Activated naive CD4-positive, alpha-beta T cell treated with anti-CD3 and anti-CD28 coated beads, Interleukin-2, amount 10 ng/mL, durations not matched to agents 7 days and 5 days (primary cell): ENCODE measurements at regions not wholly inside any gene's neighbourhood (a gene's known extent, or its start where the extent isn't known, plus 50 kb on each side); places are given as distances from the start of the nearest gene placed in this dataset.
"Not testable (repeated sequence)": the region's sequence is repeated elsewhere in the genome, so short reads cannot be mapped to it uniquely, and the experiment has no call there.

Source experiments
- CTCF ChIA-PET: fragments of 350-600 bp; sonication (Branson Sonifier 250); formaldehyde crosslinking; loops from one replicate; lab custom pipeline; 2021; ENCODE audit warnings: antibody characterized with exemption; lab: Charles Lee
- DNase-seq: peaks from one replicate; pipeline ENCODE4 v3.0.0-alpha.2; 2020
- H3K27ac Mint-ChIP-seq: one replicate; pipeline ENCODE4 v1.8.0; 2021; ENCODE audit warnings: mild to moderate bottlenecking, moderate library complexity, mixed read lengths
- H3K27me3 Mint-ChIP-seq: one replicate; pipeline ENCODE4 v1.8.0; 2021; ENCODE audit warnings: mild to moderate bottlenecking, mixed read lengths
- H3K36me3 Mint-ChIP-seq: one replicate; pipeline ENCODE4 v1.8.0; 2021; ENCODE audit warnings: mixed read lengths
- H3K4me1 Mint-ChIP-seq: one replicate; pipeline ENCODE4 v1.8.0; 2021; ENCODE audit warnings: mixed read lengths
- H3K4me3 Mint-ChIP-seq: one replicate; pipeline ENCODE4 v1.8.0; 2021; ENCODE audit warnings: mild to moderate bottlenecking, moderate library complexity, mixed read lengths
- H3K9me3 Mint-ChIP-seq: one replicate; pipeline ENCODE4 v1.8.0; 2021; ENCODE audit warnings: mixed read lengths

DNA sequence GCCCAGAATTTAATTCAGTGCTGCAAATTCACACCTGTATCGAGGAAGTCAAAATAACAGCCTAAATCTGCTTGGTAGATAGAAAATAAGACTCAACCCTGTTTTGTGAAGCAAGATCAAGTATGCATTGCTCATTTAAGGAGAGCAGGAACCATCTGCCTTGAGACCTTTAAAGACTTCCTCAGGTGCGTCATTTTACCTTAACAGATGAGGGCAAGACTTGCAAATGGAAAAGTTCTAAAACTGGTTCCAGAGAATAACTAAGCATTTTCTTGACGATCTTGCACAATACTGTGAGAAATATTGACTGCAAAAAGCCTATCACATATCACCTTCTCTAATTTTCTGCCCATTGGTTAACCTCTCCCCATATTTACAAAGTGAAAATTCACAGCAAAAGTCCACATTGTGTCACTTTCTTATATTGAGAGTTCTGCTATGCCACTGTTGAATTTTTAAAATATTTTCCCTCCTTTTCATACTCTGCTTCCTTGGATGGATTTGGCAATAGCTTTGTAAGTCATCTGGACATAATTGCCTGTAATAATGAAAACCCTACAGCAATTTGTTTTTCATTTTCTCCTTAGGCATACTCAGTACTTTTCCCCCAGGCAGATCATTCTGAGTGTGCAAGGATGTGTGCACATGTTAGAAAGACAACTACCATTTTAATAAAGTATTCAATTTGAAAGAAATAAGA, 234.2 kb downstream of the AASDHPPT start:
- CTCF ChIA-PET: no interaction called here
- Mint-ChIP-seq H3K4me1 (no peaks in the 10 kb centered on the region), H3K36me3 (no peaks in the 10 kb centered on the region), H3K4me3 (no peak overlapping the region), H3K27me3 (no peaks in the 10 kb centered on the region), H3K27ac (no peak overlapping the region), H3K9me3 (no peaks in the 10 kb centered on the region)
- DNase-seq: no peak

DNA sequence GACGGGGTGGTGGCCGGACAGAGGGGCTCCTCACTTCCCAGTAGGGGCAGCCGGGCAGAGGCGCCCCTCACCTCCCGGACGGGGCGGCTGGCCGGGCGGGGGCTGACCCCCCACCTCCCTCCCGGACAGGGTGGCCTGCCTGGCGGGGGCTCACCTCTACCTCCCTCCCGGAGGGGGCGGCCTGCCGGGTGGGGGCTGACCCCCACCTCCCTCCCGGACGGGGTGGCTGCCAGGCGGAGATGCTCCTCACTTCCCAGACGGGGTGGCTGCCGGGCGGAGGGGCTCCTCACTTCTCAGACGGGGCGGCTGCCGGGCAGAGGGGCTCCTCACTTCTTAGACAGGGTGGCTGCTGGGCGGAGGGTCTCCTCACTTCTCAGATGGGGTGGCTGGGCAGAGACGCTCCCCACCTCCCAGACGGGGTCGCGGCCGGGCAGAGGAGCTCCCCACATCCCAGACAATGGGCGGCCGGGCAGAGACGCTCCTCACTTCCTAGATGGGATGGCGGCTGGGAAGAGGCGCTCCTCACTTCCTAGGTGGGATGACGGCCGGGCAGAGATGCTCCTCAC, 239.8 kb downstream of the AASDHPPT start:
- H3K4me3 Mint-ChIP-seq, H3K9me3 Mint-ChIP-seq, H3K27ac Mint-ChIP-seq, DNase-seq, H3K4me1 Mint-ChIP-seq, CTCF ChIA-PET, H3K27me3 Mint-ChIP-seq, H3K36me3 Mint-ChIP-seq: not testable (repeated sequence)

DNA sequence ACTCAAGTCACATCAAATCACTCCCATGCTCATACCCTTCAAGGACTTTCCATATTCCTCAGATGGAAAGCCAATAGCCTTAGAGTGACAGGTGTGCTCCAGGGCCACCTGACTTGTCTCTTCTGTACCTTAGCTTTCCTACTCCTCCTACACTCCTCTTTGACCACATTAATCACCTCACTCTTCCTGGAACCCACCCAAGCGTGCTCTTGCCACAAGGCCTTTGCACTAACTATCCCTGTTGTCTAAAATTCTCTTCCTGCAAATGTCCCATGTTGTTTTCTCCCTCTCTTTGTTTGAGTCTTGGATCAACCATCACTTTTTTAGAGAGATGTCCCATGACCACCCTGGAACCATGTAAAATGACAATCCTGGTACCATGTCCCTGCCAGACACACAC, 244.1 kb downstream of the AASDHPPT start:
- Mint-ChIP-seq H3K36me3 (no peaks in the 10 kb centered on the region), H3K9me3 (no peaks in the 10 kb centered on the region), H3K4me1 (no peaks in the 10 kb centered on the region), H3K4me3 (no peak overlapping the region), H3K27ac (no peak overlapping the region), H3K27me3 (no peaks in the 10 kb centered on the region)
- no peak for DNase-seq
- CTCF ChIA-PET: no interaction called here

DNA sequence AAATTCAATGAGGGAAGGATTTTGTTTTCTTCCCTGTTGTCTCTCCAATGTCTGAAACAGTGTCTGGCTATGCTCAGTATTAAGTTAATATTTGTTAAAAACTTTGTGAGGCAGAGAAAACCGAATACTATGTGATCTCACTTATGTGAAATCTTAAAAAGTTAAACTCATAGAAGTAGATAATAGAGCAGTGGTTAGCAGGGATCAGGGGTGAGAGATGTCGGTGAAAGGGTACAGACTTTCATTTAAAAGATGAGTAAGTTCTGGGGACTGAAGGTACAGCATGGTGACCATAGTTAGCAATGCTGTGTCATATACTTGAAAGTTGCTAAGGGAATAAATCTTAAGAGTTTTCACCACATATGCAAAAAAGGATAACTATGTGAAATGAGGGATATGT, 244.6 kb downstream of the AASDHPPT start:
- H3K27me3 Mint-ChIP-seq: no peaks in the 10 kb centered on the region
- H3K36me3 Mint-ChIP-seq: no peaks in the 10 kb centered on the region
- H3K4me1 Mint-ChIP-seq: no peaks in the 10 kb centered on the region
- H3K27ac Mint-ChIP-seq: no peak overlapping the region
- no peak overlapping the region for H3K4me3 Mint-ChIP-seq
- CTCF ChIA-PET: no interaction called here
- no peaks in the 10 kb centered on the region for H3K9me3 Mint-ChIP-seq
- DNase-seq: no peak

DNA sequence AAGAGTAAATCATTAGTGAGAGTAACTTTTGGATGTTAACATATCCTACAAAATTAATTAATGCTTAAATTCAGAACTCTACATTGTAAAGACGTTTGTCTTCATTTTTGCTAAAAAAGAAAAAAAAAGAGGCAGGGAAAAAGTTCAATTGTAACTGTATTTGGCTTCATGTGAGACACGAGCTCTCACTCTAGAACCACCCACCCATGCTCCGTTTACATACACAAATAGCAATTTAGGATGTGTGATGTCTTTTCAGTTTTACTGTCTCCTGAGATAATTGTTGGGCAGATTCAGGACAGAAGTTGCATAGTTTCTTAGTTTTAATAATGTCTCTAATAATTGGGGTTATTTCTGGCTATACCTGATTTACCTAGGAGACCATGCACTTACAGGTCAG, 248.6 kb downstream of the AASDHPPT start:
- Mint-ChIP-seq H3K36me3 (no peaks in the 10 kb centered on the region), H3K27ac (no peak overlapping the region), H3K4me3 (no peak overlapping the region), H3K9me3 (no peaks in the 10 kb centered on the region), H3K4me1 (no peaks in the 10 kb centered on the region), H3K27me3 (no peaks in the 10 kb centered on the region)
- CTCF ChIA-PET: no interaction called here
- no peak for DNase-seq

DNA sequence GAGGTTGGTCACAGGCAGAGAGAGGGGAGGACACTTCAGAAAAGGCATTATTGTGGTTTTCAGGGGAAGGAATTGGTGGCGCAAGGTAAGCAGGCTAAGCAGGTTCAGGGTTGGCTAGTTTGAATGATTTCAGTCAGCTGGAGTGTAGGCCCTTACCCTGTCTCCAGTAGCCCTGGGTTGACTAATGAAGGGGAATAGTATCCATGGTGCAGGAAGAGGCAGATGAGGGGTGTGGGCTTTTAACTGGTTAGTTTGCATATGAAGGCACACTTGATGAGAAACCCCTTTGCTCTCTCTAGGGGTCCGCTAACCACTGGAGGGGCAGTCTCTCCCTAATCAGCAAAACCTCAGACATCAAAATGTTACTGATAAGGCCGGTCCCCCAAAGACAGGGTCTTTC, 249.7 kb downstream of the AASDHPPT start:
- no peak overlapping the region for H3K4me3 Mint-ChIP-seq
- H3K27me3 Mint-ChIP-seq: peaks cover 3% of the 10 kb centered on the region
- H3K9me3 Mint-ChIP-seq: no peaks in the 10 kb centered on the region
- no peak for DNase-seq
- no peak overlapping the region for H3K27ac Mint-ChIP-seq
- H3K4me1 Mint-ChIP-seq: no peaks in the 10 kb centered on the region
- H3K36me3 Mint-ChIP-seq: no peaks in the 10 kb centered on the region
- CTCF ChIA-PET: no interaction called here

DNA sequence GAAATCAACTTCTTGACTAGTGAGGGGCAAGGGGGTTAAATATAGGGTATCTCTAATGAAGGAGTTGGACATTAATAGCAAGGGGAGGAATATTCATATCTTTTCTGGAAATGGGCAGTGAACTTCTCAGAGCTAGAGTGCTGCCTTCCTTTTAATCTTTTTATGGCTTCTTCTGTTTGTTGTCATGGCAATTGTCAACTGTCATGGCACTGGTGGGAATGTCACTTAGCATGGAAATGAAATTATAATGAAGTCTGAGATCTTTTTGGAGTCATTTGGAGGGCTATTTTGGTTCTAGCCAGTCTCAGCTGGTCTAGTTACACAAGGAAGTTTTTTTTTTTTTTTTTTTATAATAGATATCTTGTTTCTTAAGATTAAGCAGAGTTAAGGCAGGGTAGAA, 250.2 kb downstream of the AASDHPPT start:
- H3K4me1 Mint-ChIP-seq: no peaks in the 10 kb centered on the region
- H3K9me3 Mint-ChIP-seq: no peaks in the 10 kb centered on the region
- peaks cover 3% of the 10 kb centered on the region for H3K27me3 Mint-ChIP-seq
- CTCF ChIA-PET: no interaction called here
- H3K4me3 Mint-ChIP-seq: no peak overlapping the region
- no peak for DNase-seq
- H3K27ac Mint-ChIP-seq: no peak overlapping the region
- no peaks in the 10 kb centered on the region for H3K36me3 Mint-ChIP-seq

DNA sequence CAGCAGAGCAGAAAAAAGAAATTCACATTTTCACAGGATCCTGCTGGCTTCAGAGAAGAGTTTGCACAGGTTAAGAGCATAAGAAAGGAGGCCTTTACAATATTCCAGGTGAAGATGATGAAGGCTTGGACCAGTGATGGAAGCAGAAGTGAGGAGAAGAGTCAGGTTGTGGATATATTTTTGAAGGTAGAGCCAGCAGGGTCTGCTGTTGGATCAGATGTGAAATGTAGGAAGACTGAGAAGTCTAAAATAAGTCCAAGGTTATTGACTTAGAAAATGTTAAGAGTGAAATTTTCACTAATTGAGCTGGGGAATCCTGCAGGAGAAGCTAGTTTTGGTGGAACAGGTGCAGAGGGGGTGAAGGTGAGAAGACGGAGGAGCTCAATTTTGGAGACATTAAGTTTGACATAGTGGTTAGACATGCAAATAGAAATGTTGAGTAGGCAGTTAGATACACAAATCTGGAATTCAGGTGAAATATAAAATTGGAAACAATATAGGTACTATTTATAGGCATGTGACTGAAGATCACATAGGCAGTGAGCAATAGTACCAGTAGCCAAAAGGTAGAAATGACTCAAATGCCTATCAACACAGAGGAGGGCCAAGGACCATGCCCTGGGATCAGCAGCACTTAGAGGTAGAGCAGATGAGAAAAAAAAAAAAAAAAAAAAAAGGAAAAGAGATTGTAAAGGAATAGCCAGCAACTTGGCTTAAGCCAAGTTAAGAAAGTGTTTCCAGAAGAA, 252.0 kb downstream of the AASDHPPT start:
- Mint-ChIP-seq H3K27me3 (peaks cover 3% of the 10 kb centered on the region), H3K36me3 (no peaks in the 10 kb centered on the region), H3K4me3 (no peak overlapping the region), H3K4me1 (no peaks in the 10 kb centered on the region), H3K27ac (no peak overlapping the region), H3K9me3 (peaks cover 1% of the 10 kb centered on the region)
- CTCF ChIA-PET: no interaction called here
- no peak for DNase-seq

DNA sequence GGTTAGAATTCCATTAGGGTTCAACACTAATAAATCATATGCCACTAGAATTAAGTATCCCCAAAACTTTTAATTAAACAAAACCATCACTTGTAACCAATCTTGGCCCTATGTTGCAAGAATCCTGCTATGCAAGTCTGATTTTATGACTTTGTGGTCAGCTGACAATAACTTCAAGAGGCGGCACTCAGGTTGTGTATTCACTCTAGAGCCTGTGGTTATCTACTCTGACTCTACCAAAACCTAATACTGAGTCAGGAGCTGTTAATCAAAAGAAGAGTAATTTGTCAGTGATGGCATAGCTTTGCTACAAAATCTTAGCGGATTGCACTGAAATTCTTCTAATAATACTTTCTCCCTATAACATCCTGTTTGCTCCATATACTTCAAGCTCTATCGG, 253.7 kb downstream of the AASDHPPT start:
- peaks cover 3% of the 10 kb centered on the region for H3K27me3 Mint-ChIP-seq
- no peak overlapping the region for H3K4me3 Mint-ChIP-seq
- no peaks in the 10 kb centered on the region for H3K36me3 Mint-ChIP-seq
- CTCF ChIA-PET: no interaction called here
- no peaks in the 10 kb centered on the region for H3K4me1 Mint-ChIP-seq
- DNase-seq: no peak
- H3K9me3 Mint-ChIP-seq: peaks cover 1% of the 10 kb centered on the region
- no peak overlapping the region for H3K27ac Mint-ChIP-seq

DNA sequence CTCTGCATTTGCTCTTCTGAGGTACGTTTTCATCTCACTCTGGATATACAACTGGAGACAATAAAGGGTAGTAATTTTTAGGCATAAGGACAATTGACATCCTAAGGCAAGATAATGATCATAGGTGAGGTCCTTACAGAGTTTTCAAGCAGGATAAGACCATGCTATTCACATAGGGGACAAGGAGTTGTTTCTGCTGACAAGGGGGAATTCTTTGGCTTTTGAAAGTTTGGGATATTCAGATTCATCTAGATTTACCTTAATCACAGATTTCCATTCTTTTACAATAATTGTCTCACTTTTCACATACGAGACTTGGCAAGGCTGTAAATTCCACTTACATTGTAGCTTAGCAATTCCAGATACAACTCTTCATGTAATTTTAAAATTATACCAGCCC, 256.2 kb downstream of the AASDHPPT start:
- Mint-ChIP-seq H3K27me3 (peaks cover 3% of the 10 kb centered on the region), H3K4me3 (no peak overlapping the region)
- CTCF ChIA-PET: no interaction called here

DNA sequence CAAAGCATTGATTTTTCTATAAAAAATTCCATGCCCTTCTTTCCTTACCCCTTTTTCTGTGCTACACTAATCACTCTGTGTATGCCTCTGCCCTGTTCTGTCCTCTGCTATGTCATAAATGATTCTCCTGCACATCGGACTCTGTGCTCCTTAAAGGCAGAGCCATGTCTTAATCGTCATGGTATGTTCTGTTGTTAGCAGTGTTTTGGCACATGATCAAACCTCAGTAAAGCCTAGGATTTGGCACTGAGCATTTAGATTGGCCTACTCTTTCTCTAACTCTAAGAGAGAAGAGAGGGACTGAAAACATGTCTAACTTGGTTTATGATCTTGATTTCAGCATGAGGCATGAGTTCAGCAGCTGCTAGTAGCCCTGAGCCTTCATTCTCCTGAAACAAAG, 266.9 kb downstream of the AASDHPPT start:
- Mint-ChIP-seq H3K4me3 (no peak overlapping the region), H3K27me3 (no peaks in the 10 kb centered on the region), H3K36me3 (no peaks in the 10 kb centered on the region), H3K27ac (no peak overlapping the region), H3K4me1 (no peaks in the 10 kb centered on the region), H3K9me3 (no peaks in the 10 kb centered on the region)
- no peak for DNase-seq
- CTCF ChIA-PET: no interaction called here

More for the DNA sequence above, 256.2 kb downstream of the AASDHPPT start:
- Mint-ChIP-seq H3K4me1 (no peaks in the 10 kb centered on the region), H3K36me3 (no peaks in the 10 kb centered on the region), H3K27ac (no peak overlapping the region), H3K9me3 (peaks cover 1% of the 10 kb centered on the region)
- no peak for DNase-seq

DNA sequence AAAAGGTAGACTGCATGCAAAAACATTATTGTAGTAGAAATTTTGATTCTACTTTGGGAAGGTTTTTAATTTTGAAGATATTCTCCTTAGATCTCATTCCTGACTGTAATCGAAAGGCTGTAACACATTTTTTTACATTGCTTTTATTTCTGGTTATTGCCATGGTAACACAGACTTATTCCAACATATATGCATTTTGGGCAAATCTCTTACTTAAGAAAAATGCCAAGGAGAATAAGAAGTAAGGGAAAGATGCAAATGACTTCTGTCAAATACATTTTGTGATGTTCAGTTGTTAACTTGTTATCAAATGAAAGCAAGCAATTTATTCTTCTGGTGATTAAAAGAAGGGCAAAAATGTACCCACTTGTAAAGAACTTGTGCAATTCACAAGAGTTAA, 267.5 kb downstream of the AASDHPPT start:
- CTCF ChIA-PET: no interaction called here
- H3K27me3 Mint-ChIP-seq: no peaks in the 10 kb centered on the region
- no peak overlapping the region for H3K27ac Mint-ChIP-seq
- H3K4me3 Mint-ChIP-seq: no peak overlapping the region
- no peaks in the 10 kb centered on the region for H3K36me3 Mint-ChIP-seq
- DNase-seq: no peak
- no peaks in the 10 kb centered on the region for H3K4me1 Mint-ChIP-seq
- no peaks in the 10 kb centered on the region for H3K9me3 Mint-ChIP-seq

DNA sequence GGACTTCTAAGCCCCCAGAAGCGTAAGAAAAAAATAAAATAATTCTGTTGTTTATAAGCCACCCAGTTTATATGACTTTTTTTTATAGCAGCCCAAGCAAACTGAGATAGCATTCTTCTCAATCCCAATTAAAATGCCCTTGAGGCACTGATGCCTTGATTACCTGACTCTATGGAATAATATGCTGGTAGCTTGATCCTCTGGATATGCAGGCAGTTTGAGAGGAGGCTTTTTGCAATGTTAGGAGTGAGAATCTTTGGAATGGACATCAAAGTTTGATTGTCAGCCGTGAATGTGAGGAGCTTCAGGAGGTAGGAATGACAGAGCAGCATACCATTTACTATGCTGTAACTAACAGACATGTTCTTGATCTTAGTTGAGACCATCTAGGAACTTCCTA, 275.6 kb downstream of the AASDHPPT start:
- CTCF ChIA-PET: no interaction called here
- Mint-ChIP-seq H3K36me3 (no peaks in the 10 kb centered on the region), H3K27me3 (no peaks in the 10 kb centered on the region), H3K27ac (no peak overlapping the region), H3K4me3 (no peak overlapping the region), H3K4me1 (no peaks in the 10 kb centered on the region), H3K9me3 (no peaks in the 10 kb centered on the region)
- no peak for DNase-seq

DNA sequence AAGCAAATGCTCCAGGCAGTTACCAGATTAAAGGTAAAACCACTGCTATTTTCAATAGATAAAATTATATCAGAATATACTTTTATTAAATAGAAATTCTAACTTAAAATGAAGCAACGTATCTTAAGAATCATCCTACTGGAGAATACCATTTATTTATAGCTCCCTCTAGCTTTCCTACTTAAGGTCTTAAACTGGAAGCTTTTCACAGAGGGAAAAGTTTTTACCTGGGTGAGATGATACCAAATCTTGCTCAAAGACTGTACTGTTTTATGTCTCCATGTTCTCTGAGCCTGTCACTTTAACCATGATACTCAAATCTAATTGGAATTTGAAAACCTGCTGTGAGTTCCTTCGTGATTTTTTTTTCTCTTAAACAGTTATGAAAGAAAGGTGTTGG, 291.8 kb downstream of the AASDHPPT start:
- peaks cover 3% of the 10 kb centered on the region for H3K9me3 Mint-ChIP-seq
- no peaks in the 10 kb centered on the region for H3K36me3 Mint-ChIP-seq
- no peak overlapping the region for H3K27ac Mint-ChIP-seq
- CTCF ChIA-PET: no interaction called here
- no peak for DNase-seq
- no peaks in the 10 kb centered on the region for H3K27me3 Mint-ChIP-seq
- no peaks in the 10 kb centered on the region for H3K4me1 Mint-ChIP-seq
- H3K4me3 Mint-ChIP-seq: no peak overlapping the region

DNA sequence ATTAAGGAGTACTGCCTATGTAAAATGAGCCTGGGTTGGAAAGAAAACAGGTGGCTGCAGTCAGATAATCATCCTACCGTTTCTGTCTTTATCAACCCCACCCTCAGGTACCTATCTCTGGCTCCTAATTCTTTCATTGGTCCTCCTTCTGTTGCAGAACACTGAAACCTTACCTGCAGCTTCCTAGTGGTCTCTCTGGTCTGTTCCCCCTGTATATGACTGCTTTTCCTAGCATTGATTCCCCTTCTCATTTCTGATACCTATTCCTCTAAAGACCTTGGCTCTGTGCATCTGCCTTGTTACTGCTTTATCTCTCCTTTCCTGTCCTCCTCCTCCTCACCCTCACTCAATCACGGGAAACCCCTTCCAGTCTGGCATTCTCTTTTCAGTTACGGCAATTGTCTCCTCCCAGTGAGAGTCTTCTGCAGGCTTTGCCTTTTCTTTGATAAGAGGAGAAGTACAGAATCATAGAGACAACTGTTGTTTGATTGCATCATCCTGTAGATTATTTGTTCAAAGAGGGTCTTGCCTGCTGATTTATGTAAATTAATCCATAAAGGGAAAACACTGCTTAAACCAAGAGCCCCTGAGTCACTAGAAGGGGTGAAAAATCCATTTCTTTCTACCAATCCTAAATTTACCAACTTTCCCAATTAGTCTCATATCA, 301.2 kb downstream of the AASDHPPT start:
- peaks cover 2% of the 10 kb centered on the region for H3K9me3 Mint-ChIP-seq
- H3K4me1 Mint-ChIP-seq: no peaks in the 10 kb centered on the region
- H3K27me3 Mint-ChIP-seq: no peaks in the 10 kb centered on the region
- CTCF ChIA-PET: no interaction called here
- no peak overlapping the region for H3K27ac Mint-ChIP-seq
- no peak for DNase-seq
- no peak overlapping the region for H3K4me3 Mint-ChIP-seq
- H3K36me3 Mint-ChIP-seq: no peaks in the 10 kb centered on the region
